Activated CD8-positive, alpha-beta memory T cell treated with anti-CD3 and anti-CD28 coated beads, Interleukin-2, amount 10 ng/mL, durations not matched to agents 7 days and 5 days (primary cell): ENCODE measurements at regions not wholly inside any gene's neighbourhood (a gene's known extent, or its start where the extent isn't known, plus 50 kb on each side); places are given as distances from the start of the nearest gene placed in this dataset.
"Not testable (repeated sequence)": the region's sequence is repeated elsewhere in the genome, so short reads cannot be mapped to it uniquely, and the experiment has no call there.

ENCODE experiments used
- ATAC-seq: fragments of 150-1000 bp; cut with Tn5 transposase; one replicate; pipeline ENCODE4 v1.10.0; 2021; ENCODE audit warnings: moderate library complexity
- CTCF ChIA-PET: fragments of 350-600 bp; sonication (Branson Sonifier 250); formaldehyde crosslinking; loops from one replicate; lab custom pipeline; 2021; ENCODE audit warnings: antibody characterized with exemption; lab: Charles Lee
- DNase-seq: peaks from one replicate; pipeline ENCODE4 v3.0.0-alpha.2; 2020
- H3K27ac Mint-ChIP-seq: one replicate; pipeline ENCODE4 v1.8.0; 2021; ENCODE audit warnings: mild to moderate bottlenecking, mixed read lengths
- H3K27me3 Mint-ChIP-seq: one replicate; pipeline ENCODE4 v1.8.0; 2021; ENCODE audit warnings: mixed read lengths
- H3K36me3 Mint-ChIP-seq: one replicate; pipeline ENCODE4 v1.8.0; 2021; ENCODE audit warnings: mild to moderate bottlenecking, mixed read lengths
- H3K4me1 Mint-ChIP-seq: one replicate; pipeline ENCODE4 v1.8.0; 2021; ENCODE audit warnings: mixed read lengths
- H3K4me3 Mint-ChIP-seq: one replicate; pipeline ENCODE4 v1.8.0; 2021; ENCODE audit warnings: mild to moderate bottlenecking, moderate library complexity, mixed read lengths
- H3K9me3 Mint-ChIP-seq: one replicate; pipeline ENCODE4 v1.8.0; 2022; ENCODE audit warnings: low read depth, mixed read lengths

DNA sequence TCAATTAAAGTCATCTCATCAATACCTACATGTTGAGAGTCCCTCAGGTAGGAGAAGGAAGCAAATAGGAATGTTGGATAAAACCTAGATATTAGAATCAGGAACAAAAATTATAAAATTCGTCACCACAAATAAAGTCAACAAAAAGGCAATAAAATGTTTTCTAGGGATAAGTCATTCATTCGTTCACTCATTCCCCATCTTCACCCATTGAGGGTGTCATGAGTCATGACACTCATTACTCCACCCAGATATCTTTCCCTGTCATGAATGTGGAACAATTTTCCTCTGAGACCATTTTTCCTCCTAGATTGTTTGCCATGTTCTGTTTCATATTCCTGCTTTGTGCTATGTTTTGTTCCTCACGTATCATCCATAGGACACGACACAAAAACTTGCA is 50.9 kb upstream of the OLIG3 start:
- peaks cover 18% of the 10 kb centered on the region for H3K27me3 Mint-ChIP-seq
- H3K9me3 Mint-ChIP-seq: peaks cover 2% of the 10 kb centered on the region
- H3K27ac Mint-ChIP-seq: no peak overlapping the region
- peaks cover 3% of the 10 kb centered on the region for H3K4me1 Mint-ChIP-seq
- CTCF ChIA-PET: no interaction called here
- ATAC-seq: no peak
- H3K4me3 Mint-ChIP-seq: no peak overlapping the region
- no peak for DNase-seq
- peaks cover 2% of the 10 kb centered on the region for H3K36me3 Mint-ChIP-seq

GRCh38 chr6:137547186-137547585 is 53.0 kb upstream of the OLIG3 start:
- Mint-ChIP-seq H3K9me3 (no peaks in the 10 kb centered on the region), H3K27ac (no peak overlapping the region), H3K36me3 (no peaks in the 10 kb centered on the region), H3K4me1 (peaks cover 3% of the 10 kb centered on the region), H3K4me3 (no peak overlapping the region), H3K27me3 (peaks cover 20% of the 10 kb centered on the region)
- DNase-seq (no peak), ATAC-seq (no peak)
- CTCF ChIA-PET: interaction anchor here (1.9 kb wide), 1 partner anchor 42 kb away, joined by 4 read pairs; no protein-coding TSS in a partner anchor

DNA sequence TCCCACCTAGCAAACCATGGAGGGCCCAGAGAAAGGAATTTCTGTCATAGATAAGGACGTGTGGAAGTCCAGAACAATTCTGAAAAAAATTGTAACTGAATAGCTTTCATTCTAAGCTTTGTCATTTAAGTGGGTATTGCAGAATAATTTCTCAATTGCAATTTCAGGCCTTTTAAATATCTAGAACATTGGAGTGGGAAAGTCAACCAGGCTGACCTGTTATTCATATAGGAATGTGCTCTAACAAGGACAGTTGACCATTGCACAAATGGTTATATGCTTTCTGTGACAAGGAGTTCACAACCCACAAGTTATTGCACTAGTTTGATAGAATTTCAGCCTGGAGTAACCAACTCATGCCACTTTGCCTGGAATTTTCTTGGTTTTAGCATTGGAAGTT is 53.4 kb upstream of the OLIG3 start:
- Mint-ChIP-seq H3K27me3 (peaks cover 20% of the 10 kb centered on the region), H3K36me3 (no peaks in the 10 kb centered on the region), H3K4me3 (no peak overlapping the region), H3K9me3 (no peaks in the 10 kb centered on the region), H3K4me1 (peaks cover 2% of the 10 kb centered on the region), H3K27ac (no peak overlapping the region)
- ATAC-seq: no peak
- DNase-seq: no peak
- CTCF ChIA-PET: interaction anchor here (1.9 kb wide), 1 partner anchor 42 kb away, joined by 4 read pairs; no protein-coding TSS in a partner anchor

DNA sequence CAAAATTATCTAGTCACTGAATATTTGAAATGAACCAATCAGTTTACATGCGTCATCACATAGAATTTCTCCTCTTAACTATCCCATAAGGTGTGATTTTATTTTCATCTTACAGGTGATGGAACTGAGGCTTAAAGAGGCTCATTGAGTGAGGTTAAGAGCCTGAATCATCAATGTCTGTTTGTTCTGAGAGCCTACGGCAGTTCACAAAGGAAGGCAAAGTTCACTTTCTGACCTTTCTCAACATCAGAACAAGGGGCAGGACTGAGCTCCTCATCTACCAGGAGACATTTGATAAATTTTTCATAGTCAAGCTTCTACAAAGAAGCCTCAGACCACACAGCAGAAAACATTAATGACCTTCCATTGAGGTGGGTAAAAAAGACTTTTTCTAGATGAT is 54.9 kb upstream of the OLIG3 start:
- peaks cover 17% of the 10 kb centered on the region for H3K27me3 Mint-ChIP-seq
- no peaks in the 10 kb centered on the region for H3K9me3 Mint-ChIP-seq
- no peak overlapping the region for H3K4me3 Mint-ChIP-seq
- DNase-seq: no peak
- no peak for ATAC-seq
- no peaks in the 10 kb centered on the region for H3K4me1 Mint-ChIP-seq
- H3K27ac Mint-ChIP-seq: no peak overlapping the region
- CTCF ChIA-PET: interaction anchor here (0.7 kb wide), 1 partner anchor 37 kb away, joined by 3 read pairs; no protein-coding TSS in a partner anchor
- no peaks in the 10 kb centered on the region for H3K36me3 Mint-ChIP-seq

DNA sequence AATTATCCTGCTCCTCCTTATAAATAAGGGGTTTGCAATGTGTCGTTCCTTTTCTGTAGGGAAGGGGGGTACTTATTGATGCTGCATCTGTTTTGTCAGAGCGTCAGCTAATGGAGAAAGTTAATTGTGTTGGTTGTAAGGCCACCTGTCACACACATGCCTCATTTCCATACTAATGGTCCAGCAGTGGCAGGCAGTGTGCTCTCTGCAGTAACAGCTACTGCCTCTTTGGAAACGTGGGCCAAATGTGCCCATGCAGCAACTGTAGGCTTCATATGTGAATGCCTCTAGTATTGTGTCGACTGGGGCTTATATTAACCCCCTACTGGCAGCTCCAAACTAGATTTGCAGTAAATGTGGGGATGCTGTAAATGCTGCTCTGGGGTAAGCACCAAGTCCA is 56.3 kb upstream of the OLIG3 start:
- Mint-ChIP-seq H3K27ac (no peak overlapping the region), H3K9me3 (no peaks in the 10 kb centered on the region), H3K27me3 (peaks cover 10% of the 10 kb centered on the region), H3K36me3 (no peaks in the 10 kb centered on the region), H3K4me3 (no peak overlapping the region), H3K4me1 (no peaks in the 10 kb centered on the region)
- ATAC-seq (no peak), DNase-seq (no peak)
- CTCF ChIA-PET: no interaction called here

GRCh38 chr6:137552146-137552545 is 58.0 kb upstream of the OLIG3 start:
- Mint-ChIP-seq H3K4me3 (no peak overlapping the region), H3K27me3 (peaks cover 11% of the 10 kb centered on the region), H3K36me3 (no peaks in the 10 kb centered on the region), H3K9me3 (no peaks in the 10 kb centered on the region), H3K4me1 (no peaks in the 10 kb centered on the region), H3K27ac (no peak overlapping the region)
- DNase-seq: no peak
- CTCF ChIA-PET: no interaction called here
- ATAC-seq: no peak

DNA sequence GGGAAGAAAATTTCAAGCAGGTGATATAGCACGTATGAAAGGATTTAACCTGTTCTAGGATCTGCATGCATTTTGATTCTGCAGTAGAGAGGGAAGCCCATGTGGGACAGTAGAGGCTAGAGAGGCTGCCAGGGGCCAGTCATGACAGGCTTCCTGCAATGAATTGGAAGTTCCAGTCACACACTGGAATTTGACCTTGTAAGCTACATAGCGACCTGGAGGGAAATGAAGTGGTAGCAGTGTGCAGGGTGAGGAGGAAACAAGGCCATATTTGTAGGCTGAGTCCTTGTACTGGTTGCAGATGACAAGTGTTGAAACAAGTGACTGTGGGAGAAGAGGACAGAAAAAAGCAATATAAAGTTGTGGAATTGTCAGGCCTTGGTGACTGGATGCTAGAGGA is 58.6 kb upstream of the OLIG3 start:
- Mint-ChIP-seq H3K27ac (no peak overlapping the region), H3K4me1 (no peaks in the 10 kb centered on the region), H3K27me3 (peaks cover 11% of the 10 kb centered on the region), H3K4me3 (no peak overlapping the region), H3K9me3 (no peaks in the 10 kb centered on the region), H3K36me3 (no peaks in the 10 kb centered on the region)
- ATAC-seq (no peak), DNase-seq (no peak)
- CTCF ChIA-PET: no interaction called here

GRCh38 chr6:137559521-137560183 is 65.5 kb upstream of the OLIG3 start:
- H3K4me3 Mint-ChIP-seq, H3K9me3 Mint-ChIP-seq, H3K27me3 Mint-ChIP-seq, ATAC-seq, DNase-seq, H3K36me3 Mint-ChIP-seq: not testable (repeated sequence)
- H3K4me1 Mint-ChIP-seq: peaks cover 15% of the 10 kb centered on the region
- H3K27ac Mint-ChIP-seq: peak overlapping the region; percentile 42
- CTCF ChIA-PET: interaction anchor here (1.0 to 2.9 kb wide), 3 partner anchors 11 to 28 kb away, joined by 3 to 10 read pairs (median 4); no protein-coding TSS in a partner anchor

DNA sequence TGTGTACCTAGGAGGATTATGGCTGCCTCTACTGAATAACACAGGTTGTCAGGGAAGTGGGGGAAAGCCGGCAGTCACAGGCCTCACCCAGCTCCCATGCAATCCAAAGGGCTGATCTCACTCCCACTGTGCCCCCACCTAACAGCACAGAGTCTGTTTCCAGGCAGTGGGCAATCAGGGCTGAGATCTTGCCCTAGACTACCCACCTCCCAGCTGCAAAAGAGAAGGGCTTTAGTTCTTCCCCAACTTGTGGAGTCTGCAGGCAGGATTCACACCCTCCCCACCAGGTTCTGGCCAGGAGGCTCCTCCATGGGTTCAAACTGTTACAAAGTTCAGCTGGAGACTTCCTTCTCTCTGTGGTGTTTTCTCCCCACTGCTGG is 66.0 kb upstream of the OLIG3 start:
- H3K4me3 Mint-ChIP-seq: no peak overlapping the region
- peak overlapping the region; percentile 22 for H3K27ac Mint-ChIP-seq
- peaks cover 5% of the 10 kb centered on the region for H3K27me3 Mint-ChIP-seq
- ATAC-seq (no peak), DNase-seq (no peak)
- H3K4me1 Mint-ChIP-seq: peaks cover 15% of the 10 kb centered on the region
- peaks cover 10% of the 10 kb centered on the region for H3K36me3 Mint-ChIP-seq
- peaks cover 3% of the 10 kb centered on the region for H3K9me3 Mint-ChIP-seq
- CTCF ChIA-PET: interaction anchor here (1.0 to 2.9 kb wide), 3 partner anchors 10 to 27 kb away, joined by 3 to 10 read pairs (median 4); no protein-coding TSS in a partner anchor

DNA sequence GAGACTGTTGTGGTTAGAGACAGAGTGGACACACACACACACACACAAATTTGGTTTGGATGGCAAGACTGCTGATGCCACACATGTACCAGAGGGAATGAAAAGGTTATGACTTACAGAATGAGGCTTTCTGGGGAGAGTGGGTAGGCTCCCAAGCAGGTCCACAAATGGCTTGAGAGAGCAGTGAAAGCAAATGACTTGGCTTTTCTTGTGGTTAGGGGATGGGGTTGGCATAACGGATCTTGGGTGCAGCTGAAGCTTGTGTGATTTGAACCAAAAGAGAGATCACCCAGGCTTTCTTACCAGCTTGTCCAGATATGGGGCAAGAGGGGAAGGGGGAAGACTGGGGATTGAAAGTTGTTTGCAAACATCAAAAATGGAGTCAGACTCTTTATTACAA is 73.9 kb upstream of the OLIG3 start:
- no peak for DNase-seq
- no peak for ATAC-seq
- Mint-ChIP-seq H3K4me1 (no peaks in the 10 kb centered on the region), H3K9me3 (no peaks in the 10 kb centered on the region), H3K27me3 (peaks cover 30% of the 10 kb centered on the region), H3K27ac (no peak overlapping the region), H3K36me3 (no peaks in the 10 kb centered on the region), H3K4me3 (no peak overlapping the region)
- CTCF ChIA-PET: no interaction called here

DNA sequence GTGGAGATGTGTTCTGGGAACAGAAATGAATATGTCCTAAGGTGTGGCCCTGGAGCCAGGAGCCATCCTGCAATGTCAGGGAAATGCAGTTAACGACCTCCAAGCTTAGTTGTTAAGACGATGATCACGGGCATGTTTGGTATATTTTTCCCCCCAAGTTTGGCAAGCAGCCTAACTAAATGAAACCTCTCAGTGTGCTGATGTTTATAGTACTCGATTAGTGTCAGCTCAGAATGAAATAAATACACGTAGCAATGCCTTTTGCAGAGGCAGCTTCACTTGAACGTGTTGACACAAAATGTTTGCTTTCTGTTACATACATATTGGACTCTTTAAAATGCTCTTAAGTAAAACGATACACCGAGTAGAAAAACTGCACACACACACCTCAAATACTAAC is 76.2 kb upstream of the OLIG3 start:
- DNase-seq: no peak
- CTCF ChIA-PET: interaction anchor here (0.9 to 2.3 kb wide), 5 partner anchors 10 to 19 kb away, joined by 3 to 10 read pairs (median 3); no protein-coding TSS in a partner anchor
- H3K27ac Mint-ChIP-seq: no peak overlapping the region
- H3K9me3 Mint-ChIP-seq: no peaks in the 10 kb centered on the region
- H3K4me1 Mint-ChIP-seq: no peaks in the 10 kb centered on the region
- no peak overlapping the region for H3K4me3 Mint-ChIP-seq
- H3K36me3 Mint-ChIP-seq: no peaks in the 10 kb centered on the region
- ATAC-seq: no peak
- H3K27me3 Mint-ChIP-seq: peaks cover 41% of the 10 kb centered on the region

- no peaks in the 10 kb centered on the region for H3K36me3 Mint-ChIP-seq
These were observed 77.7 kb upstream of the OLIG3 start for GRCh38 chr6:137571854-137572253.

GRCh38 chr6:137573739-137574138 is 79.5 kb upstream of the OLIG3 start:
- CTCF ChIA-PET: no interaction called here
- H3K9me3 Mint-ChIP-seq: no peaks in the 10 kb centered on the region
- H3K27me3 Mint-ChIP-seq: peaks cover 38% of the 10 kb centered on the region
- no peak for DNase-seq
- H3K4me1 Mint-ChIP-seq: no peaks in the 10 kb centered on the region
- no peaks in the 10 kb centered on the region for H3K36me3 Mint-ChIP-seq
- no peak overlapping the region for H3K4me3 Mint-ChIP-seq
- no peak for ATAC-seq
- no peak overlapping the region for H3K27ac Mint-ChIP-seq

More at GRCh38 chr6:137571854-137572253, 77.7 kb upstream of the OLIG3 start:
- no peak overlapping the region for H3K4me3 Mint-ChIP-seq
- no peaks in the 10 kb centered on the region for H3K9me3 Mint-ChIP-seq
- CTCF ChIA-PET: interaction anchor here (1.0 kb wide), 1 partner anchor 33 kb away, joined by 3 read pairs; no protein-coding TSS in a partner anchor
- no peak overlapping the region for H3K27ac Mint-ChIP-seq
- peak; percentile 62 for DNase-seq
- H3K4me1 Mint-ChIP-seq: no peaks in the 10 kb centered on the region
- ATAC-seq: no peak
- peaks cover 44% of the 10 kb centered on the region for H3K27me3 Mint-ChIP-seq

GRCh38 chr6:137579612-137580011 is 85.4 kb upstream of the OLIG3 start:
- CTCF ChIA-PET: interaction anchor here (1.1 kb wide), 1 partner anchor 9 kb away, joined by 4 read pairs; no protein-coding TSS in a partner anchor

More at GRCh38 chr6:137579612-137580011, 85.4 kb upstream of the OLIG3 start:
- ATAC-seq (no peak), DNase-seq (no peak)
- Mint-ChIP-seq H3K27me3 (peaks cover 17% of the 10 kb centered on the region), H3K27ac (no peak overlapping the region), H3K9me3 (no peaks in the 10 kb centered on the region), H3K4me3 (no peak overlapping the region), H3K4me1 (no peaks in the 10 kb centered on the region), H3K36me3 (no peaks in the 10 kb centered on the region)
